ENCODE measurements at regions not wholly inside any gene's neighbourhood (a gene's known extent, or its start where the extent isn't known, plus 50 kb on each side); places are given as distances from the start of the nearest gene placed in this dataset.

GRCh38 chr14:76931631-76932402, 96.7 kb downstream of the IRF2BPL start:
- intact Hi-C loops (cut with DNase I) = no loop called here
- ATAC-seq = no peak
- no peak for DNase-seq (ENCODE audit: missing footprints)

- ATAC-seq = no peak
- no peak for DNase-seq (ENCODE audit: missing footprints)
- intact Hi-C loops (cut with DNase I) = no loop called here
These were observed 98.0 kb downstream of the IRF2BPL start for GRCh38 chr14:76930549-76930948.

GRCh38 chr14:76929927-76930326, 98.6 kb downstream of the IRF2BPL start:
- ATAC-seq (peak; percentile 38), DNase-seq (ENCODE audit: missing footprints) (no peak)
- intact Hi-C loops (cut with DNase I) = no loop called here

GRCh38 chr14:76927971-76928700, 100.4 kb downstream of the IRF2BPL start:
- no peak for DNase-seq (ENCODE audit: missing footprints)
- intact Hi-C loops (cut with DNase I) = no loop called here

GRCh38 chr14:76926521-76927251, 100.5 kb downstream of the LRRC74A start:
- intact Hi-C loops (cut with DNase I) = no loop called here
- DNase-seq (ENCODE audit: missing footprints) (peak; percentile 80), ATAC-seq (peak; percentile 72)

More at GRCh38 chr14:76927971-76928700, 100.4 kb downstream of the IRF2BPL start:
- no peak for ATAC-seq

GRCh38 chr14:76925097-76925441, 98.9 kb downstream of the LRRC74A start:
- no peak for ATAC-seq

GRCh38 chr14:76924371-76925096, 98.3 kb downstream of the LRRC74A start:
- intact Hi-C loops (cut with DNase I) = no loop called here

More at GRCh38 chr14:76925097-76925441, 98.9 kb downstream of the LRRC74A start:
- no peak for DNase-seq (ENCODE audit: missing footprints)
- intact Hi-C loops (cut with DNase I) = no loop called here

GRCh38 chr14:76923431-76924370, 97.5 kb downstream of the LRRC74A start:
- ATAC-seq (no peak), DNase-seq (ENCODE audit: missing footprints) (no peak)
- intact Hi-C loops (cut with DNase I) = no loop called here

More at GRCh38 chr14:76924371-76925096, 98.3 kb downstream of the LRRC74A start:
- DNase-seq (ENCODE audit: missing footprints) = no peak
- no peak for ATAC-seq

- DNase-seq (ENCODE audit: missing footprints) (no peak), ATAC-seq (no peak)
- intact Hi-C loops (cut with DNase I) = no loop called here
These were observed 96.4 kb downstream of the LRRC74A start for GRCh38 chr14:76922584-76922983.

GRCh38 chr14:76922092-76922491, 95.9 kb downstream of the LRRC74A start:
- intact Hi-C loops (cut with DNase I) = no loop called here
- ATAC-seq (no peak), DNase-seq (ENCODE audit: missing footprints) (no peak)

- intact Hi-C loops (cut with DNase I) = no loop called here
- no peak for ATAC-seq
- DNase-seq (ENCODE audit: missing footprints) = no peak
These were observed 94.8 kb downstream of the LRRC74A start for GRCh38 chr14:76921088-76921399.

GRCh38 chr14:76920331-76921087, 94.3 kb downstream of the LRRC74A start:
- peak; percentile 72 for DNase-seq (ENCODE audit: missing footprints)
- intact Hi-C loops (cut with DNase I) = no loop called here
- no peak for ATAC-seq

GRCh38 chr14:76919431-76920330, 93.5 kb downstream of the LRRC74A start:
- ATAC-seq (no peak), DNase-seq (ENCODE audit: missing footprints) (no peak)
- intact Hi-C loops (cut with DNase I) = loop anchor here (1.0 to 2.0 kb wide), 3 partner anchors 37 to 121 kb away; no protein-coding TSS in a partner anchor
